Epithelial cell of proximal tubule (primary cell): ENCODE measurements at regions not wholly inside any gene's neighbourhood (a gene's known extent, or its start where the extent isn't known, plus 50 kb on each side); places are given as distances from the start of the nearest gene placed in this dataset.
"Not testable (repeated sequence)": the region's sequence is repeated elsewhere in the genome, so short reads cannot be mapped to it uniquely, and the experiment has no call there.

Experiments
- DNase-seq: peaks from one replicate; pipeline ENCODE4 v3.0.0-alpha.2; 2011; ENCODE audit warnings: low read depth
- H3K4me3 ChIP-seq: 2 replicates; pipeline ENCODE4 v1.5.1; 2011; ENCODE audit warnings: low read depth, mild to moderate bottlenecking, low read length
- TF ChIP-seq, protein P1 (sequence below): conservative IDR thresholded peaks from 2 replicates; pipeline ENCODE4 v1.5.1; 2012; ENCODE audit warnings: low read depth, mild to moderate bottlenecking, low read length

DNA sequence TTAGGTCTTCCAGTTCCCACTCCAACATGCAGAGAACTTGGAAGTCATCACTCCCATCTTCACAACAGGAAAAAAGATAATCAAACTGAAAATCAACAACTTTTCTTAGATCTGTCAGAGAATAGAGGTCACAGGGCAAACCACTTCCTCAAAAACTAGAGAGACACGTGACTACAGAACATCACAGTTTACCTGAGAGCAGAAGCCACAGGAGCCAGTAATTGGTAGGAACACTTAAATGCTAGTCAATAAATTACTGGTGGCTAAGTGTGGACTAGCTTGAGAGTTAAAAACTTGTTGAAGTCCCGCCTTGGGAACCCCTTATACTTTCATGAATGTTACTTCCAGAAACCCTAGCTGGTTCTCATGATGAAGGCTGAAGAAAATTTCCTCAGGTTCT lies 81.1 kb downstream of the THSD1 start:
- not testable (repeated sequence) for DNase-seq, H3K4me3 ChIP-seq

DNA sequence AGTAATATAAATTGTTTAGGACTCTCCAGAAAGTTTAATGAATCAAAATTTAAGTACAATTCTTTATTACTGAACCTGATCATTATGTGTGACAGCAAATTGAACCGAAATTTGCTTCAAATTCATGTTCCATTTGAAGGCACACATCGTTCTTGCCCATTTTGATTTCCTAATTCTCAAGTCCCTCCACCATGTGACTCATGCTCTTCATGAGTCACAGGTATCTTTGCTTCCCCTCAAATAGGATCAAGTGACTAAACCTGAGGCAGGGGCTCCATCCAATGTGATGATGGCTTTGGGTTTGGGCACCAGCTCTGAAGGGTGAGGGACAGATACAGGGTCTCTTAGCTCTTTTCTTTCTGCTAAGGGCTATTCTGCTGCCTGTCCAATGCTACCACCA lies 86.1 kb downstream of the THSD1 start:
- DNase-seq: no peak
- TF ChIP-seq, protein P1, sequence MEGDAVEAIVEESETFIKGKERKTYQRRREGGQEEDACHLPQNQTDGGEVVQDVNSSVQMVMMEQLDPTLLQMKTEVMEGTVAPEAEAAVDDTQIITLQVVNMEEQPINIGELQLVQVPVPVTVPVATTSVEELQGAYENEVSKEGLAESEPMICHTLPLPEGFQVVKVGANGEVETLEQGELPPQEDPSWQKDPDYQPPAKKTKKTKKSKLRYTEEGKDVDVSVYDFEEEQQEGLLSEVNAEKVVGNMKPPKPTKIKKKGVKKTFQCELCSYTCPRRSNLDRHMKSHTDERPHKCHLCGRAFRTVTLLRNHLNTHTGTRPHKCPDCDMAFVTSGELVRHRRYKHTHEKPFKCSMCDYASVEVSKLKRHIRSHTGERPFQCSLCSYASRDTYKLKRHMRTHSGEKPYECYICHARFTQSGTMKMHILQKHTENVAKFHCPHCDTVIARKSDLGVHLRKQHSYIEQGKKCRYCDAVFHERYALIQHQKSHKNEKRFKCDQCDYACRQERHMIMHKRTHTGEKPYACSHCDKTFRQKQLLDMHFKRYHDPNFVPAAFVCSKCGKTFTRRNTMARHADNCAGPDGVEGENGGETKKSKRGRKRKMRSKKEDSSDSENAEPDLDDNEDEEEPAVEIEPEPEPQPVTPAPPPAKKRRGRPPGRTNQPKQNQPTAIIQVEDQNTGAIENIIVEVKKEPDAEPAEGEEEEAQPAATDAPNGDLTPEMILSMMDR: no peak
- no peak overlapping the region for H3K4me3 ChIP-seq

- DNase-seq: not testable (repeated sequence)
Measured at GRCh38 chr13:52309833-52310232, 96.1 kb downstream of the THSD1 start.

DNA sequence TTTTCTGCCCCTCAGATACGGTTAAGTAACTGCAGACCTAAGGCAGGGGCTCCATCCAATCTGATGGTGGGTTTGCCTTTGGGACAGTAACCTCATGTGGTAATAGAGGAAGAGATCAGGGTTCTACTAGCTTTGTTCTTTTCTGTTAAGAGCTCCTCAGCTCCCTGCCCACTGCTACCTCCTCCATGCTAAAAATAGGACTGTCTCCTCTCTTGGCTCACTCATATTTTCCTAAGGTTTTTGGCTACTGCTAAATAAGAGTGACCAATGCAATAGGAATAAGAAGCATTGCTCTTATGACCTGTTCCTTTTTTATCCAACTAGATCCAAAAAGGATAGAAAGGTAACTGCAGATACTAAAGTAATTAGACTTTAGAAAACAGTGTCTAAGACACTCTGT lies 99.6 kb downstream of the THSD1 start:
- not testable (repeated sequence) for DNase-seq, H3K4me3 ChIP-seq

More at GRCh38 chr13:52309833-52310232, 96.1 kb downstream of the THSD1 start:
- H3K4me3 ChIP-seq: not testable (repeated sequence)

GRCh38 chr13:52303098-52303497 lies 102.9 kb downstream of the THSD1 start:
- DNase-seq, H3K4me3 ChIP-seq: not testable (repeated sequence)

DNA sequence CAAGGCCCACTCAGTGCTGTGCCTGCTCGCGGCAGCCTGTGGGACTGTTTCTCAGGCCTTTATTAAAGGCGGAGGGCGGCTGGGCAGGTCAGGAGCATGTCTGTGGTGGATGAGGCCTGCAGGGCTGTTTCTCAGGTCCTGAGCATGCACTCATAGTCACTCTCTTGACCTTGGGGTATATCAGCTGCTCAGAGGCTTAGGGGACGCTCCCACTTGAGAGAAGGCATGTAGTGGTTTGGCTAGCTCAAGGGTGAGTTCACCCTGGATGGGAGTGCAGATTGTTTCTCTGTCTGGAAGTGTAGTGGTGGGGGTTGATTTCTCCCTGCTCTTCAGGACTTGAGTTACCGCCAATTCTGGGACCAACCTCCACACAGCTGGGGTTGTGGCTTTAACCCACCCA lies 103.3 kb downstream of the THSD1 start:
- not testable (repeated sequence) for H3K4me3 ChIP-seq, DNase-seq

GRCh38 chr13:52301810-52302400 lies 104.1 kb downstream of the THSD1 start:
- DNase-seq: not testable (repeated sequence)

GRCh38 chr13:52298079-52298661 lies 107.8 kb downstream of the THSD1 start:
- DNase-seq, H3K4me3 ChIP-seq: not testable (repeated sequence)

More at GRCh38 chr13:52301810-52302400, 104.1 kb downstream of the THSD1 start:
- H3K4me3 ChIP-seq: not testable (repeated sequence)

DNA sequence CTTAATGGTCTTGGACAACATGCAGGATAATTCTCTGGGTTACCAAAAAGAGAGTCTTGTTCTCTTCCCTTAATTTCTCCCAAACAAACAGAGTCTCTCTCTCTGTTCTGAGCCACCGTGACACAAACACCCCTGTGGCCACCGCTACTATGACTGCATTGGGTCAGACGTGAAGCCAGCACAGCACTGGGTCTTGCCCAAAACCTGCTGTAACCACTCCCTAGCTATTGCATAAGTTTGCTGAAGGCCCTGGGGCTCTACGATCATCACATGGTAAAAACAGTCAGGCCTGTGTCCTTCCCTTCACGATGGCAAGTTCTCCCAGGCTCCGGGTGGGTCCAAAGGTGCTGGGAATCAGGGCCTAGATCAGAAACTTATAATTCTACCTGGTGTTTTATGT lies 117.1 kb downstream of the THSD1 start:
- not testable (repeated sequence) for DNase-seq, H3K4me3 ChIP-seq

- not testable (repeated sequence) for DNase-seq, H3K4me3 ChIP-seq
Measured at GRCh38 chr13:52281387-52281786, 122.0 kb upstream of the NEK3 start.

- H3K4me3 ChIP-seq, DNase-seq: not testable (repeated sequence)
Measured at GRCh38 chr13:52279408-52279807, 120.0 kb upstream of the NEK3 start.

GRCh38 chr13:52254299-52254698 lies 94.9 kb upstream of the NEK3 start:
- not testable (repeated sequence) for DNase-seq, H3K4me3 ChIP-seq

DNA sequence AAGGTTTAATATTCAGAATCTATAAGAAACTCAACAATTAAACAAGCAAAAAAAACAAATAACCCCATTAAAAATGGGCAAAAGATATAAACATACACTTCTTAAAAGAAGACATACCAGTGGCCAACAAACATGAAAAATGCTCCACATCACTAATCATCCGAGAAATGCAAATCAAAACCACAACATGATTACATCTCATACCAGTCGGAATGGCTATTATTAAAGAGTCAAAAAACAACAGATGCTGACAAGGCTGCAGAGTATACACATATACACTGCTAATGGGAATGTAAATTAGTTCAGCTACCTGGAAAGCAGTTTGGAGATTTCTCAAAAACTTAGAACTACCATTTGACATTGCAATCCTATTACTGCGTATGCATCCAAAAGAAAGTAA lies 81.4 kb upstream of the NEK3 start:
- H3K4me3 ChIP-seq, DNase-seq: not testable (repeated sequence)

DNA sequence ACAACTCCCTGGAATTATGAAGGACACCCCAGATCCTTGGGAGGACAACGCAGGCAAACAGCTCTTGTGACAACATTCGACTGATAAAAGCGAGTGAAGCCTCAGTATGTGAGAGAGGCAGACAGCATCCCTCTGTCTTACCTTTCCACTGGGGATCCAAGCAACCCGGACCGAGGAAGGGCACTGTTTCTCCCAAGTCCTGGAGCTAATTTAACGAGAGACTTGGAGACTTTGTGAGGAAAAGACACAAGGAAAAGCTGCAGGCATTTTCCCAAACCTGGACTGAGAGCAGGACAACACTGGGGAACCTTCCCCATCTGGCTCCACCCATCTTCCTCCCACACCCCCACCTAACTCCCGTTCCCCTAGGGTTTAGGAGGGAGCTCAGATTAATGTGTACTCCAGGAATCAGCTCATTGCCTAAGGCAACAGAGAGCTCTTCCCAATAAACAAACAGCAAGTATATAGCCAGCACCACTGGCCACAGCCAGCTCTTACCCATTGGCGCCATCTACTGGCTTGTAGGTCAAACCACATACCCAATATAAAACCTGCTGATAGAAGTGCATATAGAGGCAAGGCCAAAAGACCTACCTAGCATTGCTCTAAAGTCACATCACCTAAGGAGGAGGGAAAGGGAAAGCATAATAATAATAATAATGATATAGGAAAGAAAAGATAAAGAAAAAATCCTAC lies 76.7 kb upstream of the NEK3 start:
- TF ChIP-seq, protein P1: peak; percentile 52
- peak; percentile 26 for DNase-seq
- H3K4me3 ChIP-seq: peak overlapping the region; percentile 13

GRCh38 chr13:52234928-52235327 lies 75.5 kb upstream of the NEK3 start:
- DNase-seq, H3K4me3 ChIP-seq: not testable (repeated sequence)

DNA sequence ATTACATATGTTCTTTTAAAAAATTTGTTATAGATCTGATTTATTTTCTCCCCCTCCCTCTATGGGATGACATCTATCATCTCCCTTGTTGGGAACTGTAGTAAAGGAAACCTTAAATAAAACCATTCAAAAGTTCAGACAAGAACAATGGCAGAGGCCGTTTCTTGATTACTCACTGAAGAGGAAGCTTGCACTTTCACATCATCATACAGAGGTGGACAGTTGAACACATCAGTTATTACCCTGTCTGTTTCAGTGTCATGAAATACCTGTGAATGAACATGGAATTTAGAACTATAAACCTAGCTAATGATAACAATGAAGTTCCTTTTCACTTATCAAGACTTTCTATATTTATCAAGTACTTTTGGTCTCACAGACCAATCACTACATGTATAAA lies 63.7 kb upstream of the NEK3 start:
- not testable (repeated sequence) for DNase-seq, H3K4me3 ChIP-seq

GRCh38 chr13:52213920-52214319 lies 54.5 kb upstream of the NEK3 start:
- not testable (repeated sequence) for H3K4me3 ChIP-seq, DNase-seq
